GM12878 (cell line): ENCODE measurements at regions not wholly inside any gene's neighbourhood (a gene's known extent, or its start where the extent isn't known, plus 50 kb on each side); places are given as distances from the start of the nearest gene placed in this dataset.

Source experiments
- ATAC-seq: fragments of 200-7000 bp; cut with Tn5 transposase; 3 replicates; pipeline ENCODE4 v1.9.1; 2020; ENCODE audit warnings: mild to moderate bottlenecking, moderate library complexity
- BruUV-seq: library from RNA; stranded (reverse); fragments of 400-500 nt; replicated peaks from 2 replicates; lab custom pipeline; 2021; lab: Mats Ljungman, UMichigan
- CTCF ChIA-PET: fragments of 300-600 bp; sonication (Branson Sonifier 250); formaldehyde crosslinking; extraction: SDS; loops from one replicate; lab custom pipeline; 2021; ENCODE audit warnings: inconsistent platforms; lab: Yijun Ruan, JAX
- POLR2A ChIA-PET: fragments of 350-600 bp; formaldehyde crosslinking; extraction: SDS; loops from one replicate; lab custom pipeline; 2021; ENCODE audit warnings: inconsistent platforms; lab: Charles Lee
- RAD21 ChIA-PET: fragments of 300-600 bp; sonication (Branson Sonifier 250); formaldehyde crosslinking; loops from one replicate; lab custom pipeline; 2023; ENCODE audit warnings: antibody characterized with exemption; ENCODE audit not compliant: unreplicated experiment; lab: Charles Lee
- SMC1A ChIA-PET: fragments of 300-600 bp; sonication (Branson Sonifier 250); formaldehyde crosslinking; loops from one replicate; lab custom pipeline; 2023; ENCODE audit not compliant: unreplicated experiment, uncharacterized antibody; lab: Charles Lee
- DNase-seq: peaks from one replicate; pipeline ENCODE4 v3.0.0-alpha.2; 2011; ENCODE audit warnings: low read depth, low spot score
- FAIRE-seq: peaks from 3 replicates; lab custom pipeline; 2011; peaks lifted over from hg19 to GRCh38; lab: Jason Lieb, UNC
- H2AFZ ChIP-seq: 2 replicates; pipeline ENCODE4 v1.6.0; 2011; ENCODE audit warnings: low read depth, low read length, control low read depth; ENCODE audit not compliant: control insufficient read depth
- H3K27ac ChIP-seq: 2 replicates; pipeline ENCODE4 v1.5.1; 2011; ENCODE audit warnings: control low read depth; ENCODE audit not compliant: control insufficient read depth, insufficient read depth
- H3K27me3 ChIP-seq, 2 experiments: replicated peaks in 1 of 2; 2 replicates each; pipeline versions ENCODE4 v1.6.0 to v1.6.1; 2011; ENCODE audit warnings: low read length in 1 of 2; ENCODE audit not compliant: control insufficient read depth in 2 of 2, insufficient read depth in 2 of 2
- H3K36me3 ChIP-seq, 2 experiments: 2 replicates each; pipeline ENCODE4 v1.5.1; 2011; ENCODE audit warnings: low read length in 1 of 2; ENCODE audit not compliant: control insufficient read depth in 2 of 2, insufficient read depth in 2 of 2
- H3K4me1 ChIP-seq: 2 replicates; pipeline ENCODE4 v1.6.1; 2011; ENCODE audit warnings: mild to moderate bottlenecking, low read length, moderate library complexity, mixed read lengths; ENCODE audit not compliant: control insufficient read depth, insufficient read depth
- H3K4me2 ChIP-seq: 2 replicates; pipeline ENCODE4 v1.6.0; 2011; ENCODE audit warnings: control low read depth; ENCODE audit not compliant: control insufficient read depth, insufficient read depth
- H3K4me3 ChIP-seq: fragments of 200-600 bp; sonication (generic); 2 replicates; pipeline ENCODE4 v1.5.1; 2016
- H3K79me2 ChIP-seq: 2 replicates; pipeline ENCODE4 v1.6.0; 2011; ENCODE audit warnings: low read length; ENCODE audit not compliant: control insufficient read depth, insufficient read depth
- H3K9ac ChIP-seq: 2 replicates; pipeline ENCODE4 v1.8.0; 2011; ENCODE audit warnings: low read length, control low read depth, mixed read lengths; ENCODE audit not compliant: control insufficient read depth, insufficient read depth
- H3K9me3 ChIP-seq: replicated peaks from 3 replicates; pipeline ENCODE4 v1.5.1; 2011; ENCODE audit warnings: mild to moderate bottlenecking, low read length; ENCODE audit not compliant: control insufficient read depth, insufficient read depth
- H4K20me1 ChIP-seq: 2 replicates; pipeline ENCODE4 v1.6.0; 2011; ENCODE audit not compliant: control insufficient read depth, insufficient read depth
- BMI1 ChIP-seq: fragments of 450-650 bp; IDR thresholded peaks from 2 replicates; pipeline ENCODE4 v1.6.1; 2016; ENCODE audit warnings: mild to moderate bottlenecking, moderate library complexity, borderline replicate concordance
- CHD2 ChIP-seq: IDR thresholded peaks from 2 replicates; pipeline ENCODE4 v1.6.1; 2011; ENCODE audit warnings: low read depth, low read length, improper control_type of control experiment, borderline replicate concordance
- E2F8 ChIP-seq: fragments of 450-650 bp; IDR thresholded peaks from 2 replicates; pipeline ENCODE4 v1.6.1; 2018; ENCODE audit warnings: mild to moderate bottlenecking, low read depth, moderate library complexity; ENCODE audit not compliant: partially characterized antibody
- EGR1 ChIP-seq, 2 experiments: IDR thresholded peaks; 1 replicate in 1 of 2; 2 replicates in 1 of 2; pipeline ENCODE4 v1.6.1; 2011 to 2012; ENCODE audit warnings: low read depth in 2 of 2, low read length in 2 of 2, borderline replicate concordance in 1 of 2, mild to moderate bottlenecking in 1 of 2, moderate library complexity in 1 of 2
- HDAC6 ChIP-seq: fragments of 200-600 bp; sonication (generic); IDR thresholded peaks from one replicate; pipeline ENCODE4 v1.8.0; 2017; ENCODE audit warnings: antibody characterized with exemption; ENCODE audit not compliant: unreplicated experiment
- IRF4 ChIP-seq: IDR thresholded peaks from 2 replicates; pipeline ENCODE4 v1.6.1; 2011; ENCODE audit warnings: low read depth, low read length
- KAT2A ChIP-seq: conservative IDR thresholded peaks from 2 replicates; pipeline ENCODE4 v1.6.1; 2011; ENCODE audit warnings: low read depth, low read length; ENCODE audit not compliant: control insufficient read depth
- NFXL1 ChIP-seq: fragments of 450-650 bp; IDR thresholded peaks from 2 replicates; pipeline ENCODE4 v1.6.1; 2017; ENCODE audit warnings: antibody characterized with exemption, mild to moderate bottlenecking, borderline replicate concordance
- SIN3A ChIP-seq: IDR thresholded peaks from 2 replicates; pipeline ENCODE4 v1.6.1; 2012; ENCODE audit warnings: low read depth, low read length, improper control_type of control experiment
- ZNF384 ChIP-seq: IDR thresholded peaks from 2 replicates; pipeline ENCODE4 v1.6.1; 2012; ENCODE audit warnings: low read depth, mild to moderate bottlenecking, low read length, improper control_type of control experiment, borderline replicate concordance
- ZSCAN29 ChIP-seq: fragments of 450-650 bp; IDR thresholded peaks from 2 replicates; pipeline ENCODE4 v1.6.1; 2017; ENCODE audit warnings: mild to moderate bottlenecking, moderate library complexity
- ZZZ3 ChIP-seq: IDR thresholded peaks from 2 replicates; pipeline ENCODE4 v1.6.1; 2011; ENCODE audit warnings: low read depth; ENCODE audit not compliant: control insufficient read depth, insufficient read length
- WGBS: methylation state at CpG from one replicate; pipeline ENCODE4 v1.1.6; 2016; ENCODE audit warnings: low lambda C conversion rate; ENCODE audit not compliant: insufficient replicate concordance, insufficient coverage; ENCODE audit errors: missing lambda C conversion rate; 5-methylcytosine and 5-hydroxymethylcytosine counted together
- in situ Hi-C: fragments of 300-500 bp; cut with MboI; formaldehyde crosslinking; loops from 9 replicates; pipeline ENCODE4 v1.14.3; 2018; ENCODE audit warnings: mixed read lengths
- intact Hi-C: fragments of 100-400 bp; cut with micrococcal nuclease; formaldehyde crosslinking; loops from one replicate; pipeline ENCODE4 v1.14.2; 2022; ENCODE audit not compliant: unreplicated experiment

GRCh38 chr4:164402554-164402953 lies 351.4 kb upstream of the SMIM31 start:
- H4K20me1 ChIP-seq = no peaks in the 10 kb centered on the region
- TF ChIP-seq ZZZ3 = no peak
- BruUV-seq = no TSS peak
- no peak overlapping the region for H3K27ac ChIP-seq
- ChIA-PET RAD21 (no interaction called here), CTCF (interaction anchor here (0.5 kb wide), 1 partner anchor 14 kb away, joined by 3 read pairs; no protein-coding TSS in a partner anchor), POLR2A (no interaction called here), SMC1A (no interaction called here)
- H3K9me3 ChIP-seq = no peaks in the 10 kb centered on the region
- no peak for ATAC-seq
- no peaks in the 10 kb centered on the region for H3K79me2 ChIP-seq
- no peak overlapping the region for H2AFZ ChIP-seq
- H3K36me3 ChIP-seq = no peaks in the 10 kb centered on the region
- 0% methylated on average over 1 of the region's 1 CpG for WGBS
- H3K4me2 ChIP-seq = no peak overlapping the region
- no peak for FAIRE-seq
- no peak overlapping the region for H3K9ac ChIP-seq
- DNase-seq = no peak
- H3K4me1 ChIP-seq = no peaks in the 10 kb centered on the region
- intact Hi-C loops = no loop called here
- in situ Hi-C loops = no loop called here
- no peaks in the 10 kb centered on the region for H3K27me3 ChIP-seq
- no peak overlapping the region for H3K4me3 ChIP-seq

GRCh38 chr4:164405774-164406173 lies 348.2 kb upstream of the SMIM31 start:
- ChIA-PET POLR2A (no interaction called here), CTCF (no interaction called here), RAD21 (no interaction called here), SMC1A (no interaction called here)
- in situ Hi-C loops (no loop called here), intact Hi-C loops (no loop called here)
- TF ChIP-seq EGR1 (IDR thresholded peaks at IDR 0.05; ENCODE audit: borderline replicate concordance in 1 of 2, low read depth in 2 of 2, low read length in 2 of 2) (no peak), ZNF384 (no peak), KAT2A (no peak), E2F8 (no peak), SIN3A (no peak), ZSCAN29 (no peak), HDAC6 (no peak), IRF4 (no peak), NFXL1 (no peak), BMI1 (no peak), CHD2 (no peak)
- ATAC-seq = no peak
- BruUV-seq = no TSS peak
- Histone ChIP-seq H3K27me3 (no peaks in the 10 kb centered on the region), H3K9ac (no peak overlapping the region), H4K20me1 (no peaks in the 10 kb centered on the region), H3K36me3 (no peaks in the 10 kb centered on the region), H3K4me1 (no peaks in the 10 kb centered on the region), H3K4me2 (no peak overlapping the region), H2AFZ (no peak overlapping the region), H3K27ac (no peak overlapping the region), H3K9me3 (no peaks in the 10 kb centered on the region), H3K79me2 (no peaks in the 10 kb centered on the region), H3K4me3 (no peak overlapping the region)
- no peak for DNase-seq
- FAIRE-seq = no peak
